HTR-8/SVneo (cell line): ENCODE measurements at regions not wholly inside any gene's neighbourhood (a gene's known extent, or its start where the extent isn't known, plus 50 kb on each side); places are given as distances from the start of the nearest gene placed in this dataset.

ENCODE experiments used
- DNase-seq: peaks from one replicate; pipeline ENCODE4 v3.0.0; 2011; ENCODE audit warnings: low spot score, mixed read lengths; ENCODE audit not compliant: insufficient read length
- FAIRE-seq: peaks from 2 replicates; lab custom pipeline; 2011; peaks lifted over from hg19 to GRCh38; lab: Jason Lieb, UNC

GRCh38 chr19:30778961-30779715 is 407.0 kb downstream of the ZNF536 start:
- FAIRE-seq (no peak), DNase-seq (no peak)

GRCh38 chr19:30778061-30778460 is 405.9 kb downstream of the ZNF536 start:
- no peak for FAIRE-seq
- DNase-seq: no peak

- FAIRE-seq: no peak
- DNase-seq: no peak
Observed at GRCh38 chr19:30775956-30776355, 403.8 kb downstream of the ZNF536 start.

GRCh38 chr19:30774252-30774766 is 402.1 kb downstream of the ZNF536 start:
- DNase-seq (no peak), FAIRE-seq (no peak)

GRCh38 chr19:30762651-30763050 is 390.5 kb downstream of the ZNF536 start:
- no peak for FAIRE-seq
- no peak for DNase-seq

GRCh38 chr19:30760014-30760413 is 387.8 kb downstream of the ZNF536 start:
- no peak for DNase-seq
- no peak for FAIRE-seq

GRCh38 chr19:30757837-30758617 is 385.8 kb downstream of the ZNF536 start:
- FAIRE-seq (no peak), DNase-seq (no peak)

- FAIRE-seq: no peak
- no peak for DNase-seq
Observed at GRCh38 chr19:30757104-30757836, 385.1 kb downstream of the ZNF536 start.

- no peak for FAIRE-seq
Observed at GRCh38 chr19:30755581-30755980, 383.4 kb downstream of the ZNF536 start.

GRCh38 chr19:30754162-30754561 is 382.0 kb downstream of the ZNF536 start:
- FAIRE-seq (no peak), DNase-seq (no peak)

More at GRCh38 chr19:30755581-30755980, 383.4 kb downstream of the ZNF536 start:
- DNase-seq: no peak

GRCh38 chr19:30752876-30753275 is 380.7 kb downstream of the ZNF536 start:
- FAIRE-seq (no peak), DNase-seq (no peak)

GRCh38 chr19:30752201-30752600 is 380.0 kb downstream of the ZNF536 start:
- no peak for FAIRE-seq
- no peak for DNase-seq

- FAIRE-seq (no peak), DNase-seq (no peak)
Observed at GRCh38 chr19:30745476-30745985, 373.3 kb downstream of the ZNF536 start.

GRCh38 chr19:30744741-30745475 is 372.7 kb downstream of the ZNF536 start:
- FAIRE-seq: no peak
- DNase-seq: no peak

GRCh38 chr19:30743702-30744101 is 371.5 kb downstream of the ZNF536 start:
- FAIRE-seq (no peak), DNase-seq (no peak)

- DNase-seq (no peak), FAIRE-seq (no peak)
Observed at GRCh38 chr19:30743011-30743410, 370.8 kb downstream of the ZNF536 start.

GRCh38 chr19:30742406-30742938 is 370.3 kb downstream of the ZNF536 start:
- DNase-seq: no peak
- no peak for FAIRE-seq

GRCh38 chr19:30741566-30741965 is 369.4 kb downstream of the ZNF536 start:
- FAIRE-seq (no peak), DNase-seq (no peak)

GRCh38 chr19:30739394-30739793 is 367.2 kb downstream of the ZNF536 start:
- DNase-seq (no peak), FAIRE-seq (no peak)
